NOMO-1 treated with DMSO at 0.1 percent for 48 hours (cell line): ENCODE measurements at regions not wholly inside any gene's neighbourhood (a gene's known extent, or its start where the extent isn't known, plus 50 kb on each side); places are given as distances from the start of the nearest gene placed in this dataset.
"Not testable (repeated sequence)": the region's sequence is repeated elsewhere in the genome, so short reads cannot be mapped to it uniquely, and the experiment has no call there.

Experiments used
- DNase-seq: peaks from one replicate; lab custom pipeline; 2025; ENCODE audit not compliant: unreplicated experiment; lab: John Stamatoyannopoulos, UW

- DNase-seq: not testable (repeated sequence)
Observed at GRCh38 chr11:134496058-134496457, 84.0 kb upstream of the B3GAT1 start.

- DNase-seq: not testable (repeated sequence)
Observed at GRCh38 chr11:134494395-134494794, 82.4 kb upstream of the B3GAT1 start.

DNA sequence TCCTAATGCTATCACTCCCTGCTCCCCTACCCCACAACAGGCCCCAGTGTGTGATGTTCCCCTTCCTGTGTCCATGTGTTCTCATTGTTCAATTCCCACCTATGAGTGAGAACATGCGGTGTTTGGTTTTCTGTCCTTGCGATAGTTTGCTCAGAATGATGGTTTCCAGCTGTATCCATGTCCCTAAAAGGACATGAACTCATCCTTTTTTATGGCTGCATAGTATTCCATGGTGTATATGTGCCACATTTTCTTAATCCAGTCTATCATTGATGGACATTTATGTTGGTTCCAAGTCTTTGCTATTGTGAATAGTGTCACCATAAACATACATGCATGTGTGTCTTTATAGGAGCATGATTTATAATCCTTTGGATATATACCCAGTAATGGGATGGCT, 80.4 kb upstream of the B3GAT1 start:
- not testable (repeated sequence) for DNase-seq

DNA sequence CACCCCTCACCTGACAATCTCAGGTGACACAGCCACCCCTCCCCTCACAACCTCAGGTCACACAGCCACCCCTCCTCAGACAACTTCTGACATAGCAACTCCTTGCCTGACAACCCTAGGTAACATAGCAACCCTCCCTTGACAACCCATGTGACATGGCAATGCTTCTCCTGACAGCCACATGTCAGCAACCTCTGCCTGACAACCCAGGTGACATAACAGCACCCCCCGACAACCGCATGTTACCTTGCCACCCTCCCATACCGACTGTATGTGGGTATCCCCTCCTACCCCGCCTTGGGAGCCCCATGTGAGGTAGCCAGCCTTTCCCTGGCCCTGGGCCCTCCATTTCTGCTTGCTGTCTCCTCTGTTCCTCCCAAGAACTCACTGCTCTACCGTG, 77.7 kb upstream of the B3GAT1 start:
- DNase-seq: no peak

DNA sequence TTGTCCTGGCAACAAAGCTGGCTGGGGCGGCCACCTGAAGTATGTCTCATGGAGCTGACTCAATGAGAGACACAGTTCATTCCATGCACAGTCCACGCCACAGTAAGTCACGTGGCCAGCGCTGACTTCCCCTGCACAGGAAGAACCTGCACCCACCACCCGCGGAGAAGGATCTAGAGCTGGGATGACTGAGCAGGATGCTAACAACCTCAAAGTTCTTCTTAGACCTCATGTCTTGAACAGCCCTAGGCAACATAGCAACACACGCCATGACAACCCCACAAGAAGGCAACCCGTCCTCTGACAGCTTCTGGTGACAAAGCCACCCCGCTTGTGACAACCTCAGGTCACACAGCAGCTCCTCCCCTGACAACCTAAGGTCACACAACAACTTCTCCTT, 76.9 kb upstream of the B3GAT1 start:
- no peak for DNase-seq

DNA sequence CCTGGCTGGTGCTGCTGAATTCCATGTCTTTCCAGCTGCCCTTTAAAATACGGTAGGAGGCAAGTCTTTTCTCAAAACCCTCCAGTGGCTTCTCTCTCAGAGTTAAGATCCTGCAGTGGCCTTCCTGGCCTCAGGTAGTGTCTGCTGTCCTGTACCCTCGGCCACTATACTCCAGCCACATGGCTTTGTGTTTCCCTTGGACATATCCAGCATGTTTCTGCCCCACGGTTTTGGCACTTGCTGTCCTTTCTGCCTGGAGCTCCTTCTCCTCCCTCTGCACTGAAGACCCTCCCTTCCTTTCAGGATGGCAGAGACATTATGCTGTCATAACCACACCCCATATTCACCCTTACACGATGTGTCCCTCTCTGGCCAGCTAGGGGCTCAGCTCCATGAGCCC, 76.5 kb upstream of the B3GAT1 start:
- DNase-seq: no peak

DNA sequence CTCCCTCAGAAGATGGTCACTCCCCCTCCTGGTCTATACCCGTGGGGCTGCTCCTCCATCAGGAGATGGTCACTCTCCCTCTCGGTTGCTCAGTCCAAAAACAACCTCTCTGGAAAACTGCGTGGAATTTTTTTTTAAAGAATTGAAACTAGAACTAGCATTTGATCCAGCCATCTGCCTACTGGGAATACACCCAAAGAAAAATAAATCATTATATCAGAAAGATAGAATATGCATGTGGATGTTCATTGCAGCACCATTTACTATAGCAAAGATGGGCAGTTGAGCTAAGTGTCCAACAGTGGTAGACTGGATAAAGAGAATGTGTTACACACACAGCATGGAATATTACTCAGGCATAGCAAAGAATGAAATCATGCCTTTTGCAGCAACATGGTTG, 75.7 kb upstream of the B3GAT1 start:
- no peak for DNase-seq

DNA sequence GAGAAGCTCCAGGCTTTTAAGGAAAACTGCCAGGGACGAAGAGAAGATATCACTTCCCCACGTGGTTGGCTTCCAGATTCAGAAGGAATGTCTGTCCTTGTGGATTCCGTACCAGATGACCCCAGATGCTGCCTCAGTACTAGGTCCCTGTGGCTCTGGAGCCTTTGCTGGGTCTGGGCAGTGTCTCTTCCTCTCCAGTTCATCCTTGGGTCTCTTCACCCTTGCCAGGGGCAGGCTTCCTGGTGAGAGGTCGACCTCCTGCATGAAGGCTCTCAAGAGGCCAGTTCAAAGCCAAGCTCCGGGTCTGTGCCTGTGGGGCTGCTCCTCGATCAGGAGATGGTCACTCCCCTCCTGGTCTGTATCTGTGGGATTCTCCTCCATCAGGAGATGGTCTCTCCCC, 74.7 kb upstream of the B3GAT1 start:
- DNase-seq: no peak

DNA sequence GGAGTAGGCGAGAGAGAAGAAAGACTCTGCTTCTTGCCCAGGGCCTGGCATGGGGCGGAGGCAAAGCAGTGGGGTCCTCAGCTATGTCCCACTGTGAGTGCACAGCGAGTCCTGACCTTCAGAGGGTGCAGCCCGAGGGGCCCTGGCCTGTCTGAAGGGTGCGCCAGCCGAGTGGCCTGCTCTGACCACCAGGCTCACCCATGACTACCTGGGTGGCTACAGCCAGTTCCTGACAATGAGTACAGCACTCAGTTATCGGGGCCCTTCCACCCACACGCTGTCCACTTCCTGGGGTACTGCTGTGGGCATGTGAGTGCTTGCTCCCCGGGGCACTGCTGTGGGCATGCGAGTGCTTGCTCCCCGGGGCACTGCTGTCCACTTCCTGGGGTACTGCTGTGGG, 74.1 kb upstream of the B3GAT1 start:
- no peak for DNase-seq

DNA sequence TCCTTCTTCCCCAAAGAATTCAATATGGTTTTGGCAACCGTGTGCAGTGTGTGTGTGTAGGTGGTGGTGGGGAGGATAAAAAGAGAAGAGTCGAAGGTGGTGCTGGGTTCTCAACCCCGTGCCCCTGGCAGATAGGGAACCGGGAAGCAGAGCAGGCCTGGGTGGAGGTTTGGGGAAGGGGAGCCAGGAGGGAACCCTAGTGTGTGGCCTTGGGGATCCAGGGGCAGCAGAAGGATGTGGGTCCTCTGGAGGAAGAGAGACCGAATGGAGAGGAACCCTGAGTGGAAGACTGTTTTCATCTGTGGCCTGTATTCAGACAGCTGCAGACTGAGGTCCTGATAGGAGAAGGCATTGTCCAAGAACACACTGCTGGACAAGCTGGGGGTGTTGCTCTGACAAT, 73.3 kb upstream of the B3GAT1 start:
- DNase-seq: no peak

DNA sequence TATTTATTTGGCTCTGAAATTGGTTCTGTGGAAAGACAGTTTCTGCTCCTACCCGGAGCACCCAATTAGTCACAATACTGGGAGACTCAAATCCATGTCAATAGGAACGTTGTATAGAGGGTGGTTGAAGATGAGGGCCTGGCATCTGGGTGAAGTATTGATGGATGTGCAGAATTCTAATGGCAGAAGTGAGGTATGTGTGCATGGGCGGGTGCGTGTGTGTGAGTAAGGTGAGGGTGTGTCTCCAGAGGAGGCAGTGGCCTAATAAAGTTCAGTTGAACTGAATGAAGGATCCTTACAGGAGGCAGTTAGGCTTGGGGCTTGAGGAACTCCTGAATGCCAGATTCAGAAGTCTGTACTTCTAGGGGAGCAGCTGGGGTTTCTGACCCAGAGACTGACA, 71.8 kb upstream of the B3GAT1 start:
- no peak for DNase-seq

DNA sequence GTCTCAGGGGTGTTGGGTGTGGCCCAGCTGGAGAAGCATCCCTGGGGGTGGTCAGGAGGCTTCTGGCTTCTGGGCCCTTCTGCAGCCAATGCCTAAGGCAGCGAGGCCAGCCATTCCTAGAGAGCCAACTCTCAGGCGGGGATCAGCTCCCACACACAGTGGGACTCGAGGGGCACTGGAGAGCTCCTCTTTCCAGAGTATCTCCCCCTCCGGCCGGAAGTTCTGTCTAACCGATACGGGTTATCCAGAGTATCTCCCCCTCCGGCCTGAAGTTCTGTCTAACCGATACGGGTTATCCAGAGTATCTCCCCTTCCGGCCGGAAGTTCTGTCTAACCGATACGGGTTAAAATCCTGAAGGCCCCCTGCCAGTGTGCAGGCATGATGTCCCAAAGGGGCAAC, 71.2 kb upstream of the B3GAT1 start:
- no peak for DNase-seq

GRCh38 chr11:134482865-134483264, 70.8 kb upstream of the B3GAT1 start:
- no peak for DNase-seq

GRCh38 chr11:134481933-134482527, 70.0 kb upstream of the B3GAT1 start:
- no peak for DNase-seq

- no peak for DNase-seq
Observed at GRCh38 chr11:134481135-134481534, 69.1 kb upstream of the B3GAT1 start.

GRCh38 chr11:134480136-134480712, 68.2 kb upstream of the B3GAT1 start:
- DNase-seq: no peak

DNA sequence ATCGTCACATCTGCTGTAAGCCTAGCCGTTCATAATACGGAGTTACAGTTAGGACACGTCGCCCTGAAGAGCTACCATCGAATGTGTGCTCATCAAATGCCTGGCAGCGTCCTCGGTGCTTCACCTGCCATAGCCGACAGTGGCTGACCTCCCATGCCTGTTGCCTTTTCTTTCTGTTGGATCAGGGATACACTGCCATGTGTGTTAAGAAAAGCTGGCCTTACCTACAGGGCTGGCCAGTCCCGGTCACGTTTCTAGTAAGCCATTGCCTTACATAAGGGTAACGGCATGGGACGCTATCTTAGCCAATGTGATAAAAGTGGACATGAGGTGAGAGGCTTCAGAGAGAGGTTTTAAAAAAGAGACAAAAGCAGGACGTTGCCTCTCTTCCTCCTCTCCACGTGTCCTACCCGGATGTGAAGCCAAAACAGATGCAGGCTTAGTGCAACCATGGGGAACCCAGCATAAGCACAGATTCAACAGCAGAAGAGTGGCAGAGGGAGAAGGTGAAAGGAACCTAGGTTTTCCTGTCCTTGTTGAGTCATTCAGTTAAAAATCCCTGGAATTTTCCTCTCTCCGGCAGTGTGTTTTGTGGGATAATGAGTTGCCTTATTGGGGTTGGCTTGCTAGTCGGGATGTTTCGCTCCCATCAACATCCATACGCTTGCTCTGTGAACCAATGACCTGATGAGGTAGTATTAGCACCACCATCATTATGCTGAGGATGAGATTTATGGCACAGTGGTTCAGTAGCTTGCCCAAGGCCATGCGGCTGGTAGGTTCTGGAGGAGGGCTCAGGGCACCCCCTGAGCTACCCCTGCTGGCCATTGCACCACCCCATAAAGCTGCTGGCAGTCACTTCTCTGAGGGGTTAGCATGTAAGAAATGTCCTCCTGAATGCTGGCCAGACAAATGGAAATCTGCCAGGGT, 67.4 kb upstream of the B3GAT1 start:
- DNase-seq: no peak

GRCh38 chr11:134478611-134479010, 66.6 kb upstream of the B3GAT1 start:
- no peak for DNase-seq

GRCh38 chr11:134478176-134478575, 66.1 kb upstream of the B3GAT1 start:
- no peak for DNase-seq

DNA sequence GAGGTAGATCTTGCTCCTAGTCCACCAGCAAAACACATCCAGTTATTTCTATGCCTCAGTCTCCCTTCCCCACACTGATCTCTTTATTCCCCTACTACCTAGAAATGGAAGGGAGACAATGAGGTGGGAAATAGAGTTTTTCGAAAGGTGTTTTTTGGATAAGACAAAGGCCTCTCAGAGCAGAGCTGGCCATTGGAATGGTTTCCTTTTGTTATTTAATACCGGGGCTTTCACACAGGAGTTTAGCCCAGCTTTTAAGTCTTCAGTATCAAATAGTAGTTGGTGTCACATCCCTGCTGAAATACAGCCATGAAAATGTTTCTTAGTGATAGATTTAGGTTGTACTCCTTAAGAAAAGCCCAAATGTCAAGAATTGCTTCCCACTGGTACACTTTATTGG, 65.4 kb upstream of the B3GAT1 start:
- DNase-seq: no peak

DNA sequence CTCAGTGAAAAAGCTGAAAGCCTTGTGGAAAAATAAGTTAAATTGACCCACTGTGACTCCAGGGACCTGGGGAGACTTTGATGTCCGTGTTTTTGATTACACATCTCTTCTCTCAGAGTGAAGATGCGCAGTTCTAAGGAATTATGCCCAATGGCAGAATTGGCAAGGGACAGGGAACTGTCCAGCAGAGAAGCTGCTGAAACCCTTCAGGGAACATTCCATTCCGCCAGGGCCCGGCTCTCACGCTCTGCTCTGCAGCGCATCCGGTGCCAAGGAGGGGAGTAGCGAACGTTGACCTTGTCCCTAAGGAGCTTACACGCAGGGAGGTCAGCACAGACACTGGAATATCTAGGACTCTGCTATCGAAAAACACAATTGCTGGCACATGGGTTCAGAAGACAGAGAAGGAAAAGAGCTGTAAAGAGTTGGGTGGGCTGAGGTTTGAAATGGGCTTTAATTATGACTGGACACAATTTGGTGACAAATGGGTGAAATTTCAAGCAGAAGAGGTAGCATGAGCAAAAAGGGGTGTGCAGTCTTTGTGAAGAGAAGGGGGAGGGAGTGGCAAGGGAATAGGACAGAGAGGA, 64.5 kb upstream of the B3GAT1 start:
- DNase-seq: no peak

GRCh38 chr11:134475951-134476350, 63.9 kb upstream of the B3GAT1 start:
- no peak for DNase-seq
